Right renal cortex interstitium (tissue), 3 donors: ENCODE measurements at regions not wholly inside any gene's neighbourhood (a gene's known extent, or its start where the extent isn't known, plus 50 kb on each side); places are given as distances from the start of the nearest gene placed in this dataset.

Experiments used
- DNase-seq, 3 donors: peaks; one replicate each; pipeline ENCODE4 v3.0.0-alpha.2; 2013; ENCODE audit warnings: low read depth in 3 of 3, low spot score in 2 of 3

DNA sequence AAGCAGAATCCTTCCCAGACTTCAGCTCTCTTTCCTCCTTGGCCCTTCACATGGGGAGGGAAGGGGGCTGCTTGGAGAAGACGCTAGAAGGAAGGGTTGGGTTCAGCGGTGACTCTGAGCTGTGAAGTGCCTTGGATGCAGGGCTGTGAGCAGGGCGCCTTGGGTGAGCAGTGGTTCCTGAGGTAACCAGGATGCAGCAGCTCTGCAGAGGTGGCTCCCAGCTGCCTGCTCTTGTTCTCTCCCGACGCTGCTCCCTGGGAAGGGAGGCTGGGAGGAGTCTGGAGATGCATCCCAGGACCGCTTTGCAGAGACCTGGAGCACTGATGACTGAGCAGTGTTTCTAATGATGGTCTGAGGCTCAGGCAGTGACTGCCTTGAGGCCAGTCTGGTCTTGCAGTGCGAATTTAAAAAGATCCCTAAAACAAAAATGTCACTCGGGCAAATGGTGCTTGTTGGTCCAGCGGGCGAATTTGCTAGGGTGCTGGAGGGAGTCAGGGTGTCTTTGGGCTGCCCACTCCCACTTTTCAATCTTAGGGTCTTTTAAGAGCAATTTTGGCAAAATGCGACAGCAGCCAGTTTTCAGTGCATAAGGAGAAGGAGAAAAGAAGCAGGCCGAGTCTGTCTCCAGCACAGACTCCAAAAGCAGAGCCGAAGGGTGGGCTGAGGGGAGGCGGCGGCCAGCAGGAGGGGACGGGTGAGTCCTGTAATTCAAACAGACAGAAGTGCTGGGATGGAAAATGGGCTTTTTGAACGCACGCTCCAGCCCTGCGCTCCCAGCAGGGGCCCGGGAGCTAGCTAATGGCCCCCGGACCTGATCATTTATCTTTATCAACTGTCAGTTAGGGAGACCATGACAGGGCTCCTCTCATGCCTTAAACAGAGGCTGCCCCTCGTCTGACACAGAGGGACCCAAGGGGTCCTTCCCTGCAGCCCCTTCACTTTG is 191.2 kb upstream of the SHH start:
- no peak for DNase-seq

GRCh38 chr7:156002362-156003066 is 190.3 kb upstream of the SHH start:
- DNase-seq = no peak

GRCh38 chr7:156001496-156002260 is 189.4 kb upstream of the SHH start:
- DNase-seq = no peak

- no peak for DNase-seq
These were observed 188.5 kb upstream of the SHH start for GRCh38 chr7:156000601-156001396.

GRCh38 chr7:155999631-156000489 is 187.6 kb upstream of the SHH start:
- DNase-seq = no peak

GRCh38 chr7:155998766-155999630 is 186.7 kb upstream of the SHH start:
- no peak for DNase-seq

DNA sequence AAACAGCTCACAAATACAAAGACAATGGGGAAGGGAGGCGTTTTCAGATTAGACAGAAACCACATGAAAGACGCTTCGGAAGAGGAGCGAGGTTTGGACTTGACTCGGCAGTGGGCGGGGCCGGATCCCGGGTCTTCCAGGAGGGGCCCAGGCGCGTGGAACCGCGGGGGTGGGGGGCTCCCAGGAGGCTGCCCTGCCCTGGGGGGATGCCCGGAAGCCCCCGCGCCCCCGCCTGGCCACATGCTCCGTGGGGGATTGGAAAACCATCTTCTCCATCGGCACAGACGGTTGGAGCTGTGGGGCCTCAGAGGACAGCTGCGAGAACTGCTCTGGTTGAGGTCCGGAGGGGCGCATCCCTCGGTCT is 186.0 kb upstream of the SHH start:
- no peak for DNase-seq

DNA sequence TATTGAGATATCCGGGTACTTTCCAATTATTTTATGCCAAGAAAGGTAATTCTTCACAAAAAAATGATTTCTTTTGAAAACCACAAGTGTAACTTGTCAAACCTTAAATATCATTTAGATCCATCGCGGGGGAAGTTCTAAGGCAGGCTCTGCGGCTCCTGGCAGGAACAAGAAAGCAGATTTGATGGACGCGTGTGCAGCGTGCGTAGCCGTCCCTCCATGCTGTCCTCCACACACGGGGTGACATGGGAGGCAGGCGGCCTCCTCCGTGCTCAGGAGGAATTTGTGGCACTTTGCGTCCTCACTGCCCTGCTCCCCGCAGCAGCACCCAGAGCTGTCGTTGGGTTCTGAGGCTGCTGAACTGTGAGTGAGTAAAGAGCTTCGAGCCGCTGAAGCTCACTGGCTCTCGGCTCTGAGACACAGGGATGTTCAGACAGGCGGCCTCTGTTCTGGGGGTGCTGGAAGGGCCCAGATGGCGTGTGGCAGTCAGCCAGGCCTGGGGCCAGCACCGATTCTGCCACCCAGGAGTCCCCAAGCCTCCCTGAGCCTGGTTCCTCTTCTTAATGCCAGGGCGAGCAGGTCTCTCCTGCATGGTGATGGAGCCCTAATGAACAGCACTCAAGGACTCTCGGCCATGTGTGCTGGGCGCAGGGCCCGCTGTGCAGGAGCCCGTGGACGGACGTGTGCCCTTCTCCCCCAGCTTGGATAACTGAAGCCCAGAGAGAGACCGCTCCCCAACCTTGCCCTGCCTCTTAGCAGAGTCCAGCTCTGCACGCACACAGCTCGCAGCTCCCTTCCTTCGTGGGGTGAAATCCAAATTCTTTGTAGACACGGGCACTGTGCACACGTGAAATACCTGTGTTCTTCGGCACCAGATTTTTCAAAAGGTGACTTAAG is 185.4 kb upstream of the SHH start:
- no peak for DNase-seq

- no peak for DNase-seq
These were observed 184.5 kb upstream of the SHH start for GRCh38 chr7:155996718-155997280.

GRCh38 chr7:155995183-155995612 is 182.9 kb upstream of the SHH start:
- no peak for DNase-seq

GRCh38 chr7:155994279-155994811 is 182.1 kb upstream of the SHH start:
- no peak for DNase-seq

- DNase-seq = no peak
These were observed 181.4 kb upstream of the SHH start for GRCh38 chr7:155993420-155994278.

- DNase-seq = no peak
These were observed 180.7 kb upstream of the SHH start for GRCh38 chr7:155992974-155993373.

DNA sequence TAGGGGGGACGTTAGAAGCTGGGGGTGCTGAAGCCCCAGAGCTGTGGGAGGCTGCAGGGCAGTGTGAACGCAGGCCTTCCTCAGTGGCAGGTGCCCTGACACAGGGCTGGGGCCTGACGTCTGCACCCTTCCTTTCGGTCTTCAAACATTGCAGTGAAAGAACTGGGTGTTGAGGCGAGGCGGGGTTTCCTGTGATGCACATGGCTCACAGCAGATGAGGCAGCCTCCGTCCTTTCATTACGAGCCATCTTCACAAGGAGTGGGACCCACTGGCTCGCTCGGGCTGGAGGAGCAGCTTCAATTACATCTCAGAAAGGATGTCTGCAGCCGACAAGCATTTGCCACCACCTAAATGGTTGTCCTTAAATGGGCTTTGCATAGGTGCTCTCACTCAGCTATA is 180.3 kb upstream of the SHH start:
- DNase-seq = no peak

DNA sequence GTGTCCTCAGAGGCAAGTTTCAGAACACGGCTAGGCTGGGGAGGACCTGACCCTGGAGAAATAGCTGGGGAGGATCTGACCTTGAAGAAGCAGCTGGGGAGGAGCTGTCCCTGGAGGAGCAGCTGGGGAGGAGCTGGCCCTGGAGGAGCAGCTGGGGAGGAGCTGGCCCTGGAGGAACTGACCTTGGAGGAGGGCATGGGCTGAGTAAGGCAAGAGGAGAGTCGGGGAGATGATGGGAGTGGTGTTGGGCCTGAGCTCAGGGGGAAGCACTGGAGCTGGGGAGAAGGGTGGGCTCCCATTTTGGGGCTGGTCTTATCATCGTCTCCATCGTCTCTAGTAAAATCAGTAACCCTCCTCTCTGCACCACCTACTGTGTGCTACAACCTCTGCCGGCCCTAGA is 179.8 kb upstream of the SHH start:
- no peak for DNase-seq

DNA sequence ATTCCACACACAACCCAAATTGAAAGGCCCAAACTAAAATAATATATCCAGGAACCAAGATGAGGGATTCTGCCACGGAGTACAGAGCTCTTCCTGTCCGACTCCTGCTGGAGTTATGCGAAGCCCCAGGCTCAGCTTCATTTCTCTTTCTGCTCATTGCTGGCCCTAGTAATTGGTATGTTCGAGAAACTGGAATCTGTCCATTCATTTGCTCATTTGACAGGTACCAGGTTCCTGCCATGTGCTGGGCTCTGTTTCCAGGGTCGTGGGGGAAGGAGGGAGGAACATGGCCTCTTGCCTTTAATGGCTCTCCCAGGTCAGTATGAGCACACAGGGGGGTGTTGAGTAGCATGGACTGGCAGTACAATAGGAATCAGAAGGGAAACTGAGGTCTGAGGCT is 179.2 kb upstream of the SHH start:
- DNase-seq = no peak
